ENCODE measurements at regions not wholly inside any gene's neighbourhood (a gene's known extent, or its start where the extent isn't known, plus 50 kb on each side); places are given as distances from the start of the nearest gene placed in this dataset.
"Not testable (repeated sequence)": the region's sequence is repeated elsewhere in the genome, so short reads cannot be mapped to it uniquely, and the experiment has no call there.

DNA sequence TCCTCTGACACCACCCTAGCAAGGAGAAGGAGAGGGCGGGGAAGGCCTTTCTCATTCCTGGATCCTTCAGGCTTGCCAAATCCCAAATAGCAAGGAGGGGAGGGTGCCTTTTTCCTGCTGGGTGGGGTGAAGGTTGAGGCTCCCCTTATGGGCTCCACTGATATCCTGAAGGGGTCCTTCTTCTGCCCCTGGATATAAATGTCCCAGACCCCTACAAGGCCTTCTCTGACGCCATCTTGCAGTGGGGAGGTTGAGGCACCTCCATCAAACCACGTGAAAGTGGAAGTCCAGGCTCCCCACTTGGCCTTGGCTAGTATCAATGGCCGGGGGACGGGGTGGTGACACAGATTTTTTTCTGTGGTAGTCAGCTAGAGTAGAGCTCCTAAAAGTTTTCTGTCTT, 371.3 kb downstream of the GLRX3 start:
- Mint-ChIP-seq H3K4me1 (no peaks in the 10 kb centered on the region), H3K27me3 (no peaks in the 10 kb centered on the region), H3K36me3 (no peaks in the 10 kb centered on the region), H3K9me3 (ENCODE audit: low read depth) (no peaks in the 10 kb centered on the region), H3K4me3 (no peak overlapping the region), H3K27ac (no peak overlapping the region)
- no peak for DNase-seq
- no peak for ATAC-seq
- CTCF ChIA-PET, result no interaction called here

DNA sequence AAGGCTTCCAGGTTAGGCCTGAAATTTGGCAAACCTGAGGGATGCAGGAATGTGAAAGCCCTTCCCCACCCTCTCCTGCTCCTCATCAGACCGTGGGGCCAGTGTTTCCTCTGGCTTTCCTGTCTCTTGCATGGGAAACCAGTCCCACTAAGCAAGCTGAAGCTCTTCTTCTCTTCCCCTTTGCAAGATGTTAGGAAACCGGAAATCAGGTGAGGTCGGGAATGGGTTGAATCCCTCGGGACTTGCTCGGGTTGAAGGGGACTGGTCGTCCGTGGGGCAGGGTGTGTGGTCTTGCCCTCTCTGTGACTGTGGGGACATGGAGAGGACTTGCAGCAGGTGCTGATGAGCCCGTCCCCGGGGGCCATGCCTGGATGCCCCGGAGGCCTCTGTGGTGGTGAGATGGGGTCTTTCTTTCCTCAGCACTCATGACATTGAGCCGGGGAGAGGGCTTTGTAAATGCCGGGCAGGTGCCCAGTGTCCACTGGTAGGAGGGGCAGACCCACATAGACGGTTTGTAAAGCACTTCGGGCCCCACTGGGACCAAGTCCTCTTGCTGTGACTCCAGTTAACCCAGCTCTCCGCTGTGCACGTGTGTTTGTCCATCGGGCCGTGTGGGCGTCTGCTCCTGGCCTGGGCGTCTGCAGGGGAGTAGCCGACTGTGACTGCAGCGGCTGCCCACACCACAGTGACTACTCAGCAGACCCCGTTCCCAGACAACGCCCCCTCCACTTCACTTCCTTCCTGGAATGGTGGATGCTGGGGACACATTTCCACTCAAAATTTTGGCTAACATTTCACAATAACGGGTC, 373.9 kb downstream of the GLRX3 start:
- Mint-ChIP-seq H3K4me1 (no peaks in the 10 kb centered on the region), H3K27me3 (no peaks in the 10 kb centered on the region), H3K4me3 (no peak overlapping the region), H3K36me3 (no peaks in the 10 kb centered on the region), H3K9me3 (ENCODE audit: low read depth) (no peaks in the 10 kb centered on the region), H3K27ac (no peak overlapping the region)
- DNase-seq (no peak), ATAC-seq (no peak)
- CTCF ChIA-PET, result no interaction called here

DNA sequence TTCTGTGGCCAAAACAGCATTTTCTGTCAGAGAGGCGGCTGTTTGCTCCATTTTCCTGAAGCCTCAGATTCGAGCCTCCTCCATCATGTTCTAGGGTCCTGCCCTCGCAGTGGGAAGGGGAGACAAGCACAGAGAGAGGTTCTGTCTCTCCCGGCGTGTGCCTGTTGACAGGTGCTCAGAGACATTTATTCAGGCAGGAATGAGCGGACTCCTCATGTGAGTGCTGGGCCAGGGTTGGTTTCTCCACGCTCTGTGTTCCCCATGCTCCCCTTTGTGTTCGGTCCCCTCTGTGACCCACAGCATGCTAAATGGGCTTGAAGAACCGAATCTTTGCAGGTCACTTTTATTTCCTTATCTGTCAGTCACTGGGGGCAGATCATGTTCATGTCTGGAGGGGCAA, 374.6 kb downstream of the GLRX3 start:
- H3K4me3 Mint-ChIP-seq, result no peak overlapping the region
- CTCF ChIA-PET, result no interaction called here
- DNase-seq (no peak), ATAC-seq (no peak)
- no peaks in the 10 kb centered on the region for H3K9me3 Mint-ChIP-seq (ENCODE audit: low read depth)
- no peaks in the 10 kb centered on the region for H3K36me3 Mint-ChIP-seq
- H3K27me3 Mint-ChIP-seq, result no peaks in the 10 kb centered on the region
- no peak overlapping the region for H3K27ac Mint-ChIP-seq
- H3K4me1 Mint-ChIP-seq, result no peaks in the 10 kb centered on the region

DNA sequence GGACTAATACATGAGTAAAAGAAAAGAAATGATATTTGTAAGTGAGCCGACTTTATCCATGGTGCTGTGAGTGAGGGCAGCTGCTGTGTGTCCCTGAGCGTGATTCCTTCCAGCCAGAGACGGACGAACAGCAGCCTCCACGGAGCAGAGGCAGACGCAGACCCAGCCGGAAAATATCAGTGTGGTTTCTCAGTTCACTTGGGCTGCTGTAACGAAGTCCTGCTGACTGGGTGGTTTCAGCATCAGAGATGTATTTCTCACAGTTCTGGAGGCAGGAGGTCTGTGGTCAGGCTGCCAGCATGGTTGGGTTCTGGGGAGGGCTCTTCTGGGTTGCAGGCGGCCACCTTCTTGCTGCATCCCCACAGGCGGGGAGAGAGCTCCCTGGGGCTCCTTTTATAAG, 375.6 kb downstream of the GLRX3 start:
- Mint-ChIP-seq H3K4me3 (no peak overlapping the region), H3K9me3 (ENCODE audit: low read depth) (no peaks in the 10 kb centered on the region), H3K27ac (no peak overlapping the region), H3K27me3 (no peaks in the 10 kb centered on the region), H3K4me1 (no peaks in the 10 kb centered on the region), H3K36me3 (no peaks in the 10 kb centered on the region)
- CTCF ChIA-PET, result no interaction called here
- ATAC-seq (no peak), DNase-seq (no peak)

DNA sequence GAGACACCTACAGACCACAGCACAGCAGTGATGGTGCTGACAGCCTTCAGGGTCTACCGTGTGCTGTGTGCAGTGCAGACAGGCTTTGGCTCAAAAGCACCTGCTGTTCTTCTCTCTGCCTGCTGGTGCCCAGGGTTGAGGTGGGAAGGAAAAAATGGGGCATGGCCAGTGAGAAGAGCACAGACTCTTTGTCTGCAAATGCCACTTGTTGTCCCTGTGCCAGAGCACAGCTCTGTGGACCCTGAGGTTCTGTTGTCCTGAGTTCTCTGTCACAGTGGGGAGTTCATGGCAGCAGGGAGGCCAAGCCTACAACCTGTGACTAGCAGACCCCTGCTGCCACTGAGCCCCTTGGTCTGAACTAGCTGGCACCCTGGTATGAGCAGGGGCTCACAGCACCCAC, 376.7 kb downstream of the GLRX3 start:
- DNase-seq (no peak), ATAC-seq (no peak)
- Mint-ChIP-seq H3K4me3 (no peak overlapping the region), H3K27ac (no peak overlapping the region), H3K9me3 (ENCODE audit: low read depth) (peaks cover 3% of the 10 kb centered on the region), H3K4me1 (no peaks in the 10 kb centered on the region), H3K27me3 (no peaks in the 10 kb centered on the region), H3K36me3 (no peaks in the 10 kb centered on the region)
- CTCF ChIA-PET, result no interaction called here

DNA sequence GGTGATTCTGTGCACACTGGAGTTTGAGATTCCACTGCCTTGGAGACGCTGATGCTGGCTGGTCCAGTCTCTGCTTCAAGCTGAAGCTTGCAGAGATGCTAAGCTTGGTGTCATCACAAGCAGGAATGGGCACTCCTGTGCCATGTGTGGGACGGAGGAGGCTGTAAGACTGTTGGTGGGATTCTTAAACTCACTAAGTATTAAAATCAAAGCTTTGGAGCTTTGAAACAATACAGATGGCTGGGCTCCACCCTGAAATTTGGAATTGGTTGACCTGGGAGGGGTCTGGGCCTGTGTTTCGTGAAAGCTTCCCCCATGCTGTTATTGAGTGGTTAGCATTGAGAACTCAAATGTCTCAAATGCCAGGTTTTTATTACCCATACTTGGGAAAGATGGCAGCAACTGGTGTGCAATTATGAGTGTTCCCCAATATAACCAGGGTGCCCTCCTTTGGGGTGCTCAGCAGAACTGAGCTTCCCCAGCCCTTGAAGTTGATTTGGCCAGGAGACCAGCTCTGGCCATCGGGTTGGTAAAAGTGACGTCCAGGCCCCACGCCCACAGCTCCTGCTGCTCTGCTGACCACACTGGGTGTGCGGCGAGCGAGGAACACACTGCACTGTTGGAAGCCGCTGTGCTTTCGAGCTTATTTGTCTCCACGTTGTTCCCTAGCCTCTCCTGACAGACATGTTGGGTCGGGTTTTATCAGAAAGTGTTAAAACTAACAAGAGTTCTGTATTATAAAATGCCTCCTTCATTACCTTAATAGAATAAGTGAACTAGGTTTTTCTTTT, 377.7 kb downstream of the GLRX3 start:
- no peaks in the 10 kb centered on the region for H3K27me3 Mint-ChIP-seq
- H3K9me3 Mint-ChIP-seq (ENCODE audit: low read depth), result peaks cover 3% of the 10 kb centered on the region
- no peak for ATAC-seq
- CTCF ChIA-PET, result no interaction called here
- no peak overlapping the region for H3K27ac Mint-ChIP-seq
- no peaks in the 10 kb centered on the region for H3K4me1 Mint-ChIP-seq
- H3K4me3 Mint-ChIP-seq, result no peak overlapping the region
- DNase-seq, result no peak
- H3K36me3 Mint-ChIP-seq, result no peaks in the 10 kb centered on the region

DNA sequence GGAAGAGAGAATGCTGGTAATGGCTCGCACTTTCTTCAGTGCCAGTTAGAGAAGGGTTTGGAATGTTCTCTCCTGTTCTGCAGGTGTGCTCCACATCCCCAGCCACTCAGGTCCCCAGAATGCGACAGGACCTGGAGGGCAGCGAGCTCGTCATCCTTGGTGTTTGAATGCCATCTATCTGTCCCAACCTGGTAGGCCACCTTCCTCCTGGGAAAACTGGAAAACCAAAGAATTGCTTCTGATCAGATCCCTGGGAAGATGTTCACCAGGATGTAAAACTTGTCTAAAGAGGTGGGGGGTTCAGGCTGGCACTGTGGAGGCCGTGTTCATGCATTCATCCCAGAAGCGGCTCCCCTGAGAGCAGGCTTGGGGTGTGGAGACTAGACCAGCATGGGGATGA, 379.5 kb downstream of the GLRX3 start:
- H3K27ac Mint-ChIP-seq, result no peak overlapping the region
- DNase-seq (no peak), ATAC-seq (no peak)
- no peaks in the 10 kb centered on the region for H3K4me1 Mint-ChIP-seq
- H3K9me3 Mint-ChIP-seq (ENCODE audit: low read depth), result peaks cover 3% of the 10 kb centered on the region
- CTCF ChIA-PET, result no interaction called here
- H3K27me3 Mint-ChIP-seq, result no peaks in the 10 kb centered on the region
- no peaks in the 10 kb centered on the region for H3K36me3 Mint-ChIP-seq
- no peak overlapping the region for H3K4me3 Mint-ChIP-seq

DNA sequence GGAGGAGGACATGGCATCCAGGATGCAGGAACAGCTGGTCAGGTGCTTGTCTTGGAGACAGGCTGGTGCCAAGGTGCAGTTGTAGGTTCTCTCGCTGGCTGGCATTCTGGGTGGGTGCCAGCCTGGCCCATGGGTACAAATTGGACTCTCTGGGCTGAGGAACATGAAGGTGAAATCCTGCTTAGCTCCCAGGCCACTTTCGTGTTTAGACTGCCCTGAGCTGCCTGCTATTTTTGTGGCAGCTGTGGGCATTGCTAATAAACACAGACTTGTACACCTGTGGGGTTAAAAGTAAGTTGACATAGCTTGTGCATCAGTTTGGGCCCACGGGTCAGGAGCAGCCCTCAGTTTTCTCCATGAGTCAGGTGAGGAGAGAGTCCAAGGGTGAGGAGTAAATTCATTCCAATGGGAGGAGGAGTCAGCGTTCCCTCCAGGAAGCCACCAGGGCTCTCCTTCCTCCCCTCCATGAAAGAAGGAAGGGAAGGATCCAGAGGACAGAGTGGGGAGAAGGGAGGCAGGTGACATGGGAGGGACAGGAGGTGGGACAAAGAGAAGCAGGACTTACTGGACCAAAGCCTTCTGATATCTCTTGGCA, 380.0 kb downstream of the GLRX3 start:
- Mint-ChIP-seq H3K9me3 (ENCODE audit: low read depth) (peaks cover 3% of the 10 kb centered on the region), H3K36me3 (no peaks in the 10 kb centered on the region), H3K27ac (no peak overlapping the region), H3K4me1 (no peaks in the 10 kb centered on the region), H3K4me3 (no peak overlapping the region), H3K27me3 (no peaks in the 10 kb centered on the region)
- DNase-seq (no peak), ATAC-seq (no peak)
- CTCF ChIA-PET, result no interaction called here

DNA sequence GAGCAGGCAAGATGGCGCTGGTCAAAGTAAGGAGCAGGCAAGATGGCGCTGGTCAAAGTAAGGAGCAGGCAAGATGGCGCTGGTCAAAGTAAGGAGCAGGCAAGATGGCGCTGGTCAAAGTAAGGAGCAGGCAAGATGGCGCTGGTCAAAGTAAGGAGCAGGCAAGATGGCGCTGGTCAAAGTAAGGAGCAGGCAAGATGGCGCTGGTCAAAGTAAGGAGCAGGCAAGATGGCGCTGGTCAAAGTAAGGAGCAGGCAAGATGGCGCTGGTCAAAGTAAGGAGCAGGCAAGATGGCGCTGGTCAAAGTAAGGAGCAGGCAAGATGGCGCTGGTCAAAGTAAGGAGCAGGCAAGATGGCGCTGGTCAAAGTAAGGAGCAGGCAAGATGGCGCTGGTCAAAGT, 382.7 kb downstream of the GLRX3 start:
- H3K36me3 Mint-ChIP-seq; H3K4me3 Mint-ChIP-seq; DNase-seq; CTCF ChIA-PET; ATAC-seq; H3K27ac Mint-ChIP-seq; H3K4me1 Mint-ChIP-seq; H3K27me3 Mint-ChIP-seq; H3K9me3 Mint-ChIP-seq (ENCODE audit: low read depth): not testable (repeated sequence)

DNA sequence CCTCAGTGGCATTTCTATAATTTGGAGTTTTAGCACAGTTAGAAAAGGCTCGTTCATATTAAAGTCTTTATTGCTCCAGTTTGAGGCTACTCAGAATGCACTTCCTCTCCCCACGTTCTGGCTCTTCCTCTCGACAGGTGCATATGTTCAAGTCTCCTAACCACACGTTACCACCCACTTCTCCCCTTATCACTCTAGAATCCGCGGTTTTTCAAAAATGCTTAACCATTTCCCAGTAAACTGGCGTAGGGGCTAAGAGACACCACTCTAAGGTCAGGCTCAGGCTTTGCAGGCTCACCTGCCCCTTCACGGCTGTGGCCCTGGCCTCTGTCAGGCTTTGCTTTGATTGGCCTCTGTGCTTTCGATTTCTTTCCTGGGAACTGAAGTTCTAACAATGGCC, 383.6 kb downstream of the GLRX3 start:
- no peak overlapping the region for H3K4me3 Mint-ChIP-seq
- H3K9me3 Mint-ChIP-seq (ENCODE audit: low read depth), result peaks cover 3% of the 10 kb centered on the region
- DNase-seq (no peak), ATAC-seq (no peak)
- no peaks in the 10 kb centered on the region for H3K4me1 Mint-ChIP-seq
- no peaks in the 10 kb centered on the region for H3K27me3 Mint-ChIP-seq
- no peaks in the 10 kb centered on the region for H3K36me3 Mint-ChIP-seq
- CTCF ChIA-PET, result no interaction called here
- no peak overlapping the region for H3K27ac Mint-ChIP-seq

DNA sequence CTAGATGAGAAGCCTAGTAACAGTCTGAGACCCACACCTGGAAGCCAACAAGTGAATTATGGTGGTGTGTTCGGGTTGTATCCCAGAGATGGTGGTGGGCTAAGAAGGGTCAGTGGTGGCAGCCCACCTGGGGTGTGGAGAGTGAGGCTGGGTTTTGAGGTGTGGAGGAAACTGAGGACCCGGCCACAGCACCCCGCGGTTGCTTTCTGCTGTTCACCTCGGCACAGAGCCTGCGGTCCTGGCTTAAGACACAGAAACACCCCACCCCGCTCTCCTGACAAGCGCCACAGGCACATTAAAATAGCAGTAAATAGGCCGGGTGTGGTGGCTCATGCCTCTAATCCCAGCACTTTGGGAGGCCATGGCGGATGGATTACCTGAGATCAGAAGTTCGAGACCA, 395.1 kb downstream of the GLRX3 start:
- H3K9me3 Mint-ChIP-seq (ENCODE audit: low read depth), result peaks cover 2% of the 10 kb centered on the region
- DNase-seq (no peak), ATAC-seq (no peak)
- no peak overlapping the region for H3K4me3 Mint-ChIP-seq
- no peaks in the 10 kb centered on the region for H3K27me3 Mint-ChIP-seq
- no peak overlapping the region for H3K27ac Mint-ChIP-seq
- no peaks in the 10 kb centered on the region for H3K36me3 Mint-ChIP-seq
- CTCF ChIA-PET, result no interaction called here
- no peaks in the 10 kb centered on the region for H3K4me1 Mint-ChIP-seq

DNA sequence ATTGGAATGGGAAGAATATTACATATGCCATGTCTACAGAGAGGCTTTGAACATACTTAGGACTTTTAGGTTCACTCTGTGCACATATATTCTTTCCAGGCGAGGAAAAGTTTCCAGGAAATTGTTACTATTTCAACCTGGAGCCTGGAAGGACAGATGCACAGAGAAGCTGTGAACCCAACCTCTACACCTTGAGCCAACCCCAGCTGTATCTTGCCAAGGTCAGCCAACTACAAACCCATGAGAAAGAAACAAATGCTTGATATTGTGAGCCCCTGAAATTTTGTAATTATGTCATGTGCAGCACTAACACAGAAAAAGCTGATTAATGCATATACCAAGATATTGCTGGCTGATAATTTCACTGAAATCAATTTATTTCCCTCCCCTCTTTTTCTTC, 404.9 kb downstream of the GLRX3 start:
- CTCF ChIA-PET, result no interaction called here
- Mint-ChIP-seq H3K4me3 (no peak overlapping the region), H3K9me3 (ENCODE audit: low read depth) (peaks cover 4% of the 10 kb centered on the region), H3K27ac (no peak overlapping the region), H3K36me3 (no peaks in the 10 kb centered on the region), H3K27me3 (no peaks in the 10 kb centered on the region), H3K4me1 (no peaks in the 10 kb centered on the region)
- ATAC-seq (no peak), DNase-seq (no peak)

DNA sequence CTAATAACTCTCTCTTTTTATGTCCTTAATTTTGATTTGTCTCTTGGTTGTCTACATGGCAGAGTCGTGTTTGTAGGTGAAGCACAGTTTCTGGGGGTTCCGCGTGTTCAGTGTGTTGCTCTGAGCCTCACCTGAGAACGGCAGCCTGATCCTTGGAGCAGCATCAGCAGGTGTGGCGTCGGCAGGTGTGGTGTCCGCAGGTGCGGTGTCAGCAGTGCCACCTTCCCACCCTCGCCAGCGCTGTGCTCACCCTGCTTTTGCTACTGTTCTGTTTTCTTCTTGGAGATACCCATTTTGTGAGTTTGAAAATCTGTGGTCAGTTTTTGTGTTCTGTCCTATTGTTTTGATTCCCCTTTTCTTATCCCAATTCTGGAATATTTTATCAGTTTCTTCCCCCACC, 406.6 kb downstream of the GLRX3 start:
- H3K27ac Mint-ChIP-seq, result no peak overlapping the region
- no peaks in the 10 kb centered on the region for H3K9me3 Mint-ChIP-seq (ENCODE audit: low read depth)
- ATAC-seq (no peak), DNase-seq (no peak)
- no peaks in the 10 kb centered on the region for H3K36me3 Mint-ChIP-seq
- no peaks in the 10 kb centered on the region for H3K4me1 Mint-ChIP-seq
- no peak overlapping the region for H3K4me3 Mint-ChIP-seq
- H3K27me3 Mint-ChIP-seq, result no peaks in the 10 kb centered on the region
- CTCF ChIA-PET, result no interaction called here

DNA sequence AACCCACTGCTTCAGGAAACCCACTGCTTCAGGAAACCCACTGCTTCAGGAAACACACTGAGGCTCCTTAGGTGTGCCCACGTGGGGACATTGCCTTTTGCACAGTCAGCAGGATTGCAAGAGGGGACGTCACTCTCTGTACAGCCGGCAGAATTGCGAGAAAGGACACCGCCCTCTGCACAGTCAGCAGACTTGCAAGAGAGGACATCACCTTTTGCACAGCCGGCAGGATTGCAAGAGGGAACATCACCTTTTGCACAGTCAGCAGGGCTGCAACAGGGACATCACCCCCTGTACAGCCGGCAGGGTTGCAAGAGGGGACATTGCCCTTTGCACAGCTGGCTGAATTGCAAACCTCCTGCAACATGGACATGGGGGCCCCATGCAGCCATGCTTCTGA, 407.6 kb downstream of the GLRX3 start:
- no peaks in the 10 kb centered on the region for H3K4me1 Mint-ChIP-seq
- no peaks in the 10 kb centered on the region for H3K9me3 Mint-ChIP-seq (ENCODE audit: low read depth)
- H3K27ac Mint-ChIP-seq, result no peak overlapping the region
- no peaks in the 10 kb centered on the region for H3K27me3 Mint-ChIP-seq
- ATAC-seq, result no peak
- DNase-seq, result no peak
- CTCF ChIA-PET, result no interaction called here
- no peaks in the 10 kb centered on the region for H3K36me3 Mint-ChIP-seq
- H3K4me3 Mint-ChIP-seq, result no peak overlapping the region

All from activated CD8-positive, alpha-beta memory T cell treated with anti-CD3 and anti-CD28 coated beads, Interleukin-2, amount 10 ng/mL, durations not matched to agents 7 days and 5 days (primary cell).